CD4-positive, alpha-beta T cell (primary cell): ENCODE measurements at regions not wholly inside any gene's neighbourhood (a gene's known extent, or its start where the extent isn't known, plus 50 kb on each side); places are given as distances from the start of the nearest gene placed in this dataset.

ENCODE experiments used
- ATAC-seq: fragments of 200-7000 bp; cut with Tn5 transposase; one replicate; pipeline ENCODE4 v1.10.0; 2022; ENCODE audit warnings: mild to moderate bottlenecking; ENCODE audit not compliant: poor library complexity
- CTCF ChIA-PET: fragments of 350-600 bp; sonication (Branson Sonifier 250); formaldehyde crosslinking; loops from one replicate; lab custom pipeline; 2021; ENCODE audit warnings: antibody characterized with exemption, inconsistent platforms; lab: Charles Lee
- POLR2A ChIA-PET: fragments of 350-600 bp; sonication (Branson Sonifier 250); formaldehyde crosslinking; loops from one replicate; lab custom pipeline; 2021; ENCODE audit warnings: antibody characterized with exemption, inconsistent platforms; lab: Charles Lee
- DNase-seq, 14 experiments: peaks; one replicate each; pipeline ENCODE4 v3.0.0-alpha.2; 2013 to 2020; ENCODE audit warnings: mixed read lengths in 2 of 14
- H3K27ac ChIP-seq, 2 donors: one replicate each; pipeline versions ENCODE4 v1.5.1 to v1.7.0; 2013; ENCODE audit warnings: low read length in 2 of 2, low read depth in 1 of 2, mild to moderate bottlenecking in 1 of 2
- H3K27me3 ChIP-seq, 2 experiments: 1 replicate in 1 of 2; 2 replicates in 1 of 2; pipeline versions ENCODE4 v1.6.1 to v1.7.0; 2013; ENCODE audit warnings: low read length in 2 of 2, control low read depth in 1 of 2, mild to moderate bottlenecking in 1 of 2, moderate library complexity in 1 of 2; ENCODE audit not compliant: insufficient read depth in 2 of 2, control insufficient read depth in 1 of 2
- H3K36me3 ChIP-seq: one replicate; pipeline ENCODE4 v1.6.1; 2013; ENCODE audit warnings: low read length, control low read depth; ENCODE audit not compliant: insufficient read depth
- H3K4me1 ChIP-seq: one replicate; pipeline ENCODE4 v1.6.1; 2013; ENCODE audit warnings: low read length, control low read depth; ENCODE audit not compliant: insufficient read depth
- H3K4me3 ChIP-seq: one replicate; pipeline ENCODE4 v1.5.1; 2013; ENCODE audit warnings: mild to moderate bottlenecking, low read length, moderate library complexity
- H3K9me3 ChIP-seq, 2 experiments: 1 replicate in 1 of 2; 2 replicates in 1 of 2; pipeline versions ENCODE4 v1.6.1 to v1.7.0; 2013; ENCODE audit warnings: low read length in 2 of 2, mild to moderate bottlenecking in 2 of 2, control low read depth in 1 of 2, moderate library complexity in 1 of 2; ENCODE audit not compliant: control insufficient read depth in 1 of 2, insufficient read depth in 1 of 2
- H3K27ac Mint-ChIP-seq: one replicate; pipeline ENCODE4 v1.8.0; 2020; ENCODE audit warnings: mixed read lengths
- H3K27me3 Mint-ChIP-seq: one replicate; pipeline ENCODE4 v1.8.0; 2021; ENCODE audit warnings: mixed read lengths
- H3K36me3 Mint-ChIP-seq: one replicate; pipeline ENCODE4 v1.8.0; 2021; ENCODE audit warnings: low read depth, mixed read lengths
- H3K4me1 Mint-ChIP-seq: one replicate; pipeline ENCODE4 v1.8.0; 2021; ENCODE audit warnings: low read depth, mixed read lengths
- H3K4me3 Mint-ChIP-seq: one replicate; pipeline ENCODE4 v1.8.0; 2020; ENCODE audit warnings: mild to moderate bottlenecking, mixed read lengths
- H3K9me3 Mint-ChIP-seq: one replicate; pipeline ENCODE4 v1.8.0; 2020; ENCODE audit warnings: mixed read lengths
- CTCF ChIP-seq: fragments of 200-600 bp; IDR thresholded peaks from one replicate; pipeline ENCODE4 v1.8.0; 2022; ENCODE audit warnings: antibody characterized with exemption, mild to moderate bottlenecking
- intact Hi-C, 2 experiments: fragments of 100-400 bp; cut with DNase I in 1 of 2; cut with micrococcal nuclease in 1 of 2; formaldehyde crosslinking; loops; one replicate each; pipeline versions ENCODE4 v1.15.1 to v1.9.0; 2023 to 2025; cut with DNase I, micrococcal nuclease

- ChIA-PET CTCF (no interaction called here), POLR2A (no interaction called here)
- Mint-ChIP-seq H3K4me3 (no peak overlapping the region), H3K27ac (no peak overlapping the region), H3K9me3 (no peaks in the 10 kb centered on the region), H3K27me3 (no peaks in the 10 kb centered on the region), H3K36me3 (no peaks in the 10 kb centered on the region), H3K4me1 (no peaks in the 10 kb centered on the region)
- Histone ChIP-seq H3K9me3 (peaks cover 0 to 5% of the 10 kb centered on the region in 2 experiments), H3K27me3 (no peaks in the 10 kb centered on the region), H3K36me3 (no peaks in the 10 kb centered on the region), H3K27ac (no peak overlapping the region), H3K4me1 (no peaks in the 10 kb centered on the region), H3K4me3 (no peak overlapping the region)
- intact Hi-C loops = no loop called here
- no peak for DNase-seq
- TF ChIP-seq CTCF = no peak
- no peak for ATAC-seq
These were observed 371.9 kb upstream of the PITX2 start for GRCh38 chr4:110994781-110995180.

GRCh38 chr4:110998320-110998719 is 375.4 kb upstream of the PITX2 start:
- intact Hi-C loops = no loop called here
- POLR2A ChIA-PET = no interaction called here
- no peak for TF ChIP-seq CTCF

GRCh38 chr4:111011458-111011857 is 388.6 kb upstream of the PITX2 start:
- no peak for DNase-seq
- no peaks in the 10 kb centered on the region for H3K4me1 Mint-ChIP-seq
- Histone ChIP-seq H3K27ac (no peak overlapping the region), H3K4me3 (no peak overlapping the region), H3K36me3 (no peaks in the 10 kb centered on the region), H3K27me3 (no peaks in the 10 kb centered on the region), H3K4me1 (no peaks in the 10 kb centered on the region), H3K9me3 (no peaks in the 10 kb centered on the region)
- H3K36me3 Mint-ChIP-seq = no peaks in the 10 kb centered on the region
- no peaks in the 10 kb centered on the region for H3K27me3 Mint-ChIP-seq
- no peak for ATAC-seq
- POLR2A ChIA-PET = no interaction called here
- H3K4me3 Mint-ChIP-seq = no peak overlapping the region
- intact Hi-C loops = no loop called here
- peaks cover 4% of the 10 kb centered on the region for H3K9me3 Mint-ChIP-seq
- CTCF ChIA-PET = no interaction called here
- TF ChIP-seq CTCF = no peak
- no peak overlapping the region for H3K27ac Mint-ChIP-seq

More at GRCh38 chr4:110998320-110998719, 375.4 kb upstream of the PITX2 start:
- no peak overlapping the region for H3K4me3 Mint-ChIP-seq
- no peak overlapping the region for H3K27ac Mint-ChIP-seq
- H3K4me1 ChIP-seq = no peaks in the 10 kb centered on the region
- H3K36me3 Mint-ChIP-seq = no peaks in the 10 kb centered on the region
- H3K27ac ChIP-seq = no peak overlapping the region
- H3K27me3 ChIP-seq = no peaks in the 10 kb centered on the region
- ATAC-seq (no peak), DNase-seq (no peak)
- H3K27me3 Mint-ChIP-seq = no peaks in the 10 kb centered on the region
- CTCF ChIA-PET = no interaction called here
- H3K9me3 Mint-ChIP-seq = no peaks in the 10 kb centered on the region
- H3K9me3 ChIP-seq = peaks cover 0 to 5% of the 10 kb centered on the region in 2 experiments
- H3K4me1 Mint-ChIP-seq = no peaks in the 10 kb centered on the region
- no peaks in the 10 kb centered on the region for H3K36me3 ChIP-seq
- no peak overlapping the region for H3K4me3 ChIP-seq
